Astrocyte (in vitro differentiated cells and primary cell): ENCODE measurements at regions not wholly inside any gene's neighbourhood (a gene's known extent, or its start where the extent isn't known, plus 50 kb on each side); places are given as distances from the start of the nearest gene placed in this dataset.

Experiments used
- EZH2 ChIP-seq: IDR thresholded peaks from 2 replicates; pipeline ENCODE4 v1.6.1; 2012; ENCODE audit warnings: mild to moderate bottlenecking, low read length, inconsistent platforms; ENCODE audit not compliant: insufficient read depth
- TF ChIP-seq, protein P1 (sequence below): IDR thresholded peaks from 2 replicates; pipeline ENCODE4 v1.5.1; 2011; ENCODE audit warnings: low read depth, mild to moderate bottlenecking, inconsistent platforms, low read length, moderate library complexity; ENCODE audit not compliant: insufficient read depth

DNA sequence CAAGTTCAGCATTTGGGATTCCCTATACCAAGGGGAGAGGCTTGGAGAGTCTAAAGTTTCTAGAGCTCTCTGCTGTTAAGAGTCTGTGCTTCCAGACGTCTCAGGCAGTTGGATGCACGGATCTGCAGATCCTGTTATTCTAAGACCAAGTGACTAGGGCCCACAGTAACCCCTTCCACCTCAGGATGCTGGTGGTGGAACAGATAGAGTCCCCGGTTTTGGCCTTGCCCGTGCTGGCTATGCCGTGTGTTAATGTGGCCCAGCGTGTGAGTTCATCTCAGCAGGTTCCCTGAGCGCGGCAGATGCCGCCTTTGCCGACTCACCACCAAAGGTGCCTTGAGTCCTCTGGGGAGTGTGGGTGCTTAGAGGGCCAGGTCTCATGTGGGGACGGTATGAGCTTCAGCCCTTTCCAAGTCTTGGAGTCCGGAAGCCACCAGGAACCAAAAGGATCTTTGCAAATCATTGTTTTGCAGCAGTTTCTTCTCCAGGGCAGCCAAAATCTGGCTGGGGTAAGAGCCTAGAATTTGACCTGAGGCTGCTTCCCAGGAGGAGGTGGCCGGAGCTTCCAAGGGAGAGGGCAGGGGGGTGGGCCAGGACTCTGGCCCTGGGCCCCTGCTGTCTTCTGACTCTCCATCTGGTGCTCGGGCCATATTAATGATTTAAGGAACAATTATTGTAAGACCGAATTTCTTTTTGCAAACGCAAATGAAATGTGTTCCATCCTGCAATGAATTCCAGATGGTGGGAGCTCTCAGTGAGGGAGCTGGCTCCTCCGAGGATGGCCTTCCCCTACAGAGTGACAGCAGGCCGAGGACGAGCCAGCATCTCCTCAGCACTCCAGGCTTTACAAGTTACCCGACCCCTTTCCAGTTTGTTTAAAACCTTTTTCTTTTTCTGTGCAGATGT is 205.7 kb downstream of the FOXD2 start:
- TF ChIP-seq, protein P1, sequence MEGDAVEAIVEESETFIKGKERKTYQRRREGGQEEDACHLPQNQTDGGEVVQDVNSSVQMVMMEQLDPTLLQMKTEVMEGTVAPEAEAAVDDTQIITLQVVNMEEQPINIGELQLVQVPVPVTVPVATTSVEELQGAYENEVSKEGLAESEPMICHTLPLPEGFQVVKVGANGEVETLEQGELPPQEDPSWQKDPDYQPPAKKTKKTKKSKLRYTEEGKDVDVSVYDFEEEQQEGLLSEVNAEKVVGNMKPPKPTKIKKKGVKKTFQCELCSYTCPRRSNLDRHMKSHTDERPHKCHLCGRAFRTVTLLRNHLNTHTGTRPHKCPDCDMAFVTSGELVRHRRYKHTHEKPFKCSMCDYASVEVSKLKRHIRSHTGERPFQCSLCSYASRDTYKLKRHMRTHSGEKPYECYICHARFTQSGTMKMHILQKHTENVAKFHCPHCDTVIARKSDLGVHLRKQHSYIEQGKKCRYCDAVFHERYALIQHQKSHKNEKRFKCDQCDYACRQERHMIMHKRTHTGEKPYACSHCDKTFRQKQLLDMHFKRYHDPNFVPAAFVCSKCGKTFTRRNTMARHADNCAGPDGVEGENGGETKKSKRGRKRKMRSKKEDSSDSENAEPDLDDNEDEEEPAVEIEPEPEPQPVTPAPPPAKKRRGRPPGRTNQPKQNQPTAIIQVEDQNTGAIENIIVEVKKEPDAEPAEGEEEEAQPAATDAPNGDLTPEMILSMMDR, result no peak
- TF ChIP-seq EZH2, result no peak
